GM19397 (cell line): ENCODE measurements at regions not wholly inside any gene's neighbourhood (a gene's known extent, or its start where the extent isn't known, plus 50 kb on each side); places are given as distances from the start of the nearest gene placed in this dataset.

Source experiments
- ATAC-seq: cut with Tn5 transposase; IDR thresholded peaks from one replicate; pipeline ENCODE4 v1.9.1; 2021; ENCODE audit warnings: mild to moderate bottlenecking, moderate library complexity; ENCODE audit not compliant: unreplicated experiment

- no peak for ATAC-seq
Measured at GRCh38 chr10:14468023-14468441, 137.3 kb upstream of the FRMD4A start.

GRCh38 chr10:14466257-14466656 lies 135.5 kb upstream of the FRMD4A start:
- no peak for ATAC-seq

GRCh38 chr10:14460447-14460846 lies 129.7 kb upstream of the FRMD4A start:
- ATAC-seq: no peak

GRCh38 chr10:14459665-14460064 lies 128.9 kb upstream of the FRMD4A start:
- no peak for ATAC-seq

GRCh38 chr10:14456870-14457266 lies 126.1 kb upstream of the FRMD4A start:
- no peak for ATAC-seq

GRCh38 chr10:14456218-14456869 lies 125.6 kb upstream of the FRMD4A start:
- no peak for ATAC-seq

GRCh38 chr10:14454629-14455028 lies 123.9 kb upstream of the FRMD4A start:
- ATAC-seq: no peak

GRCh38 chr10:14454206-14454605 lies 123.5 kb upstream of the FRMD4A start:
- ATAC-seq: no peak

GRCh38 chr10:14453593-14453992 lies 122.9 kb upstream of the FRMD4A start:
- ATAC-seq: no peak

- no peak for ATAC-seq
Measured at GRCh38 chr10:14451341-14451740, 120.6 kb upstream of the FRMD4A start.

- no peak for ATAC-seq
Measured at GRCh38 chr10:14450041-14450491, 119.3 kb upstream of the FRMD4A start.

GRCh38 chr10:14449293-14449815 lies 118.6 kb upstream of the FRMD4A start:
- ATAC-seq: no peak

GRCh38 chr10:14448197-14448990 lies 117.7 kb upstream of the FRMD4A start:
- ATAC-seq: no peak

- no peak for ATAC-seq
Measured at GRCh38 chr10:14447094-14447839, 116.5 kb upstream of the FRMD4A start.

- ATAC-seq: no peak
Measured at GRCh38 chr10:14439451-14440259, 108.9 kb upstream of the FRMD4A start.

- ATAC-seq: no peak
Measured at GRCh38 chr10:14438576-14438975, 107.9 kb upstream of the FRMD4A start.

GRCh38 chr10:14438057-14438456 lies 107.3 kb upstream of the FRMD4A start:
- ATAC-seq: no peak

- ATAC-seq: no peak
Measured at GRCh38 chr10:14435976-14436632, 105.4 kb upstream of the FRMD4A start.

- ATAC-seq: no peak
Measured at GRCh38 chr10:14433147-14433546, 102.4 kb upstream of the FRMD4A start.

GRCh38 chr10:14431868-14432267 lies 101.1 kb upstream of the FRMD4A start:
- no peak for ATAC-seq
